Astrocyte (in vitro differentiated cells and primary cell): ENCODE measurements at regions not wholly inside any gene's neighbourhood (a gene's known extent, or its start where the extent isn't known, plus 50 kb on each side); places are given as distances from the start of the nearest gene placed in this dataset.

Experiments used
- DNase-seq: peaks from one replicate; pipeline ENCODE4 v3.0.0-alpha.2; 2010; ENCODE audit warnings: low read depth
- FAIRE-seq: peaks from 2 replicates; lab custom pipeline; 2011; peaks lifted over from hg19 to GRCh38; lab: Jason Lieb, UNC
- H2AFZ ChIP-seq: 2 replicates; pipeline ENCODE4 v1.6.0; 2012; ENCODE audit warnings: low read depth, low read length, inconsistent platforms
- H3K27ac ChIP-seq: 2 replicates; pipeline ENCODE4 v1.5.1; 2011; ENCODE audit warnings: low read depth, low read length, inconsistent platforms
- H3K27me3 ChIP-seq: 2 replicates; pipeline ENCODE4 v1.6.0; 2011; ENCODE audit warnings: low read length, inconsistent platforms; ENCODE audit not compliant: insufficient read depth
- H3K36me3 ChIP-seq: 2 replicates; pipeline ENCODE4 v1.5.1; 2011; ENCODE audit warnings: low read length, inconsistent platforms; ENCODE audit not compliant: insufficient read depth
- H3K4me1 ChIP-seq: 2 replicates; pipeline ENCODE4 v1.5.1; 2011; ENCODE audit warnings: low read length, inconsistent platforms; ENCODE audit not compliant: insufficient read depth
- H3K4me2 ChIP-seq: 2 replicates; pipeline ENCODE4 v1.6.0; 2012; ENCODE audit warnings: low read length, inconsistent platforms
- H3K4me3 ChIP-seq: 2 replicates; pipeline ENCODE4 v1.5.1; 2011; ENCODE audit warnings: low read depth, mild to moderate bottlenecking, low read length, inconsistent platforms; ENCODE audit not compliant: insufficient read depth
- H3K79me2 ChIP-seq: 2 replicates; pipeline ENCODE4 v1.6.0; 2012; ENCODE audit warnings: mild to moderate bottlenecking, low read length, inconsistent platforms; ENCODE audit not compliant: insufficient read depth
- H3K9ac ChIP-seq: 2 replicates; pipeline ENCODE4 v1.6.0; 2012; ENCODE audit warnings: mild to moderate bottlenecking, low read length, inconsistent platforms
- H3K9me3 ChIP-seq: 2 replicates; pipeline ENCODE4 v1.5.1; 2012; ENCODE audit warnings: low read depth, mild to moderate bottlenecking, low read length, inconsistent platforms; ENCODE audit not compliant: insufficient read depth
- H4K20me1 ChIP-seq: 2 replicates; pipeline ENCODE4 v1.6.0; 2012; ENCODE audit warnings: low read length, inconsistent platforms; ENCODE audit not compliant: insufficient read depth
- H3K27ac Mint-ChIP-seq: one replicate; pipeline ENCODE4 v1.8.0; 2021; ENCODE audit warnings: mild to moderate bottlenecking, mixed read lengths; ENCODE audit not compliant: unreplicated experiment
- H3K27me3 Mint-ChIP-seq: one replicate; pipeline ENCODE4 v1.8.0; 2021; ENCODE audit warnings: low read depth, mixed read lengths; ENCODE audit not compliant: unreplicated experiment
- H3K36me3 Mint-ChIP-seq: one replicate; pipeline ENCODE4 v1.8.0; 2021; ENCODE audit warnings: low read depth, mixed read lengths; ENCODE audit not compliant: unreplicated experiment
- H3K4me1 Mint-ChIP-seq: one replicate; pipeline ENCODE4 v1.8.0; 2021; ENCODE audit warnings: low read depth, mixed read lengths; ENCODE audit not compliant: unreplicated experiment
- H3K4me3 Mint-ChIP-seq: one replicate; pipeline ENCODE4 v1.8.0; 2021; ENCODE audit warnings: mild to moderate bottlenecking, moderate library complexity, mixed read lengths; ENCODE audit not compliant: unreplicated experiment
- H3K9me3 Mint-ChIP-seq: one replicate; pipeline ENCODE4 v1.8.0; 2021; ENCODE audit warnings: mild to moderate bottlenecking, mixed read lengths; ENCODE audit not compliant: unreplicated experiment
- CTCF ChIP-seq: IDR thresholded peaks from 2 replicates; pipeline ENCODE4 v1.5.1; 2011; ENCODE audit warnings: low read depth, mild to moderate bottlenecking, inconsistent platforms, low read length, moderate library complexity; ENCODE audit not compliant: insufficient read depth
- EZH2 ChIP-seq: IDR thresholded peaks from 2 replicates; pipeline ENCODE4 v1.6.1; 2012; ENCODE audit warnings: mild to moderate bottlenecking, low read length, inconsistent platforms; ENCODE audit not compliant: insufficient read depth

- no peak for TF ChIP-seq EZH2
- TF ChIP-seq CTCF: no peak
- peaks cover 9% of the 10 kb centered on the region for H3K9me3 ChIP-seq
- H3K4me3 ChIP-seq: no peak overlapping the region
- no peak overlapping the region for H3K4me2 ChIP-seq
- no peaks in the 10 kb centered on the region for H3K9me3 Mint-ChIP-seq
- no peak overlapping the region for H2AFZ ChIP-seq
- no peaks in the 10 kb centered on the region for H3K36me3 ChIP-seq
- no peak overlapping the region for H3K4me3 Mint-ChIP-seq
- H3K27me3 ChIP-seq: no peaks in the 10 kb centered on the region
- peaks cover 16% of the 10 kb centered on the region for H3K27me3 Mint-ChIP-seq
- H3K36me3 Mint-ChIP-seq: peaks cover 2% of the 10 kb centered on the region
- no peaks in the 10 kb centered on the region for H4K20me1 ChIP-seq
- no peak overlapping the region for H3K27ac ChIP-seq
- DNase-seq: no peak
- no peaks in the 10 kb centered on the region for H3K4me1 Mint-ChIP-seq
- H3K27ac Mint-ChIP-seq: no peak overlapping the region
- no peaks in the 10 kb centered on the region for H3K79me2 ChIP-seq
- FAIRE-seq: no peak
- no peaks in the 10 kb centered on the region for H3K4me1 ChIP-seq
- no peak overlapping the region for H3K9ac ChIP-seq
Observed at GRCh38 chr10:128393546-128393945, 267.3 kb upstream of the MKI67 start.

GRCh38 chr10:128398118-128398517, 271.9 kb upstream of the MKI67 start:
- H3K9me3 Mint-ChIP-seq: peaks cover 8% of the 10 kb centered on the region

GRCh38 chr10:128398999-128399398, 272.8 kb upstream of the MKI67 start:
- no peak overlapping the region for H3K9ac ChIP-seq
- no peaks in the 10 kb centered on the region for H3K79me2 ChIP-seq
- H4K20me1 ChIP-seq: no peaks in the 10 kb centered on the region
- H2AFZ ChIP-seq: no peak overlapping the region
- H3K27me3 ChIP-seq: no peaks in the 10 kb centered on the region
- H3K36me3 ChIP-seq: no peaks in the 10 kb centered on the region
- Mint-ChIP-seq H3K36me3 (peaks cover 2% of the 10 kb centered on the region), H3K27ac (no peak overlapping the region), H3K27me3 (peaks cover 9% of the 10 kb centered on the region), H3K9me3 (peaks cover 8% of the 10 kb centered on the region), H3K4me1 (no peaks in the 10 kb centered on the region), H3K4me3 (no peak overlapping the region)
- H3K4me1 ChIP-seq: no peaks in the 10 kb centered on the region
- DNase-seq: no peak
- H3K4me3 ChIP-seq: no peak overlapping the region
- peaks cover 17% of the 10 kb centered on the region for H3K9me3 ChIP-seq
- no peak overlapping the region for H3K27ac ChIP-seq
- H3K4me2 ChIP-seq: no peak overlapping the region
- no peak for TF ChIP-seq EZH2
- no peak for TF ChIP-seq CTCF
- FAIRE-seq: no peak

More at GRCh38 chr10:128398118-128398517, 271.9 kb upstream of the MKI67 start:
- peaks cover 2% of the 10 kb centered on the region for H3K36me3 Mint-ChIP-seq
- H3K4me2 ChIP-seq: no peak overlapping the region
- DNase-seq: no peak
- H3K4me3 ChIP-seq: no peak overlapping the region
- no peaks in the 10 kb centered on the region for H3K4me1 ChIP-seq
- H3K79me2 ChIP-seq: no peaks in the 10 kb centered on the region
- no peak for FAIRE-seq
- H3K27me3 Mint-ChIP-seq: peaks cover 9% of the 10 kb centered on the region
- H4K20me1 ChIP-seq: no peaks in the 10 kb centered on the region
- no peak for TF ChIP-seq EZH2
- no peaks in the 10 kb centered on the region for H3K27me3 ChIP-seq
- no peaks in the 10 kb centered on the region for H3K36me3 ChIP-seq
- peaks cover 17% of the 10 kb centered on the region for H3K9me3 ChIP-seq
- no peak overlapping the region for H2AFZ ChIP-seq
- H3K27ac Mint-ChIP-seq: no peak overlapping the region
- no peak overlapping the region for H3K9ac ChIP-seq
- H3K27ac ChIP-seq: no peak overlapping the region
- no peak overlapping the region for H3K4me3 Mint-ChIP-seq
- no peaks in the 10 kb centered on the region for H3K4me1 Mint-ChIP-seq
